IMR-90 (cell line): ENCODE measurements at regions not wholly inside any gene's neighbourhood (a gene's known extent, or its start where the extent isn't known, plus 50 kb on each side); places are given as distances from the start of the nearest gene placed in this dataset.

ENCODE experiments used
- ATAC-seq: fragments of 200-7000 bp; cut with Tn5 transposase; 2 replicates; pipeline ENCODE4 v1.9.1; 2020; ENCODE audit warnings: low read depth, mild to moderate bottlenecking, moderate library complexity
- BruUV-seq: library from RNA; stranded (reverse); fragments of 400-500 nt; replicated peaks from 2 replicates; lab custom pipeline; 2021; lab: Mats Ljungman, UMichigan
- CTCF ChIA-PET: fragments of 300-600 bp; formaldehyde crosslinking; extraction: SDS; loops from one replicate; lab custom pipeline; 2021; ENCODE audit warnings: antibody characterized with exemption; lab: Yijun Ruan, JAX
- POLR2A ChIA-PET: fragments of 300-600 bp; sonication (Branson Sonifier 250); formaldehyde crosslinking; loops from one replicate; lab custom pipeline; 2022; ENCODE audit warnings: antibody characterized with exemption; ENCODE audit not compliant: unreplicated experiment; lab: Charles Lee
- DNase-seq: peaks from one replicate; pipeline ENCODE4 v3.0.0; 2013
- H2AFZ ChIP-seq: replicated peaks from 2 replicates; pipeline ENCODE3; 2013; ENCODE audit warnings: low read length, mild to moderate bottlenecking; ENCODE audit not compliant: poor library complexity
- H2AK5ac ChIP-seq: 2 replicates; pipeline ENCODE4 v1.6.1; 2013; ENCODE audit warnings: low read depth, low read length, inconsistent platforms
- H2AK9ac ChIP-seq: replicated peaks from 2 replicates; pipeline ENCODE3; 2013; ENCODE audit warnings: mild to moderate bottlenecking, low read depth, low read length, moderate library complexity; ENCODE audit not compliant: poor library complexity
- H2BK120ac ChIP-seq: 2 replicates; pipeline ENCODE4 v1.6.1; 2013; ENCODE audit warnings: low read depth, low read length, inconsistent platforms
- H2BK15ac ChIP-seq: 3 replicates; pipeline ENCODE4 v1.6.1; 2013; ENCODE audit warnings: low read depth, low read length, inconsistent platforms
- H2BK20ac ChIP-seq: 2 replicates; pipeline ENCODE4 v1.6.1; 2013; ENCODE audit warnings: low read depth, mild to moderate bottlenecking, inconsistent platforms, low read length, moderate library complexity
- H2BK5ac ChIP-seq: 2 replicates; pipeline ENCODE4 v1.6.1; 2013; ENCODE audit warnings: mild to moderate bottlenecking, low read depth, low read length, inconsistent platforms; ENCODE audit not compliant: poor library complexity, severe bottlenecking
- H3K14ac ChIP-seq: replicated peaks from 2 replicates; pipeline ENCODE4 v1.6.1; 2013; ENCODE audit warnings: low read depth, low read length, inconsistent platforms
- H3K18ac ChIP-seq: 2 replicates; pipeline ENCODE4 v1.6.1; 2013; ENCODE audit warnings: low read depth, low read length, control low read depth
- H3K23ac ChIP-seq: 2 replicates; pipeline ENCODE4 v1.6.1; 2013; ENCODE audit warnings: low read depth, low read length, inconsistent platforms
- H3K27ac ChIP-seq: 2 replicates; pipeline ENCODE4 v1.5.1; 2013; ENCODE audit warnings: mild to moderate bottlenecking, control low read depth, low read length; ENCODE audit not compliant: insufficient read depth
- H3K27me3 ChIP-seq: 2 replicates; pipeline ENCODE4 v1.6.1; 2013; ENCODE audit warnings: low read length; ENCODE audit not compliant: control insufficient read depth, insufficient read depth
- H3K36me3 ChIP-seq: 2 replicates; pipeline ENCODE4 v1.6.1; 2013; ENCODE audit warnings: low read length, mixed read lengths; ENCODE audit not compliant: control insufficient read depth, insufficient read depth
- H3K4ac ChIP-seq: 2 replicates; pipeline ENCODE4 v1.6.1; 2013; ENCODE audit warnings: low read depth, low read length, inconsistent platforms
- H3K4me1 ChIP-seq: 2 replicates; pipeline ENCODE4 v1.6.1; 2013; ENCODE audit warnings: low read length, mixed read lengths; ENCODE audit not compliant: control insufficient read depth, insufficient read depth
- H3K4me2 ChIP-seq: 2 replicates; pipeline ENCODE4 v1.6.1; 2013; ENCODE audit warnings: low read depth, mild to moderate bottlenecking, control low read depth, low read length, moderate library complexity
- H3K4me3 ChIP-seq: 2 replicates; pipeline ENCODE4 v1.5.1; 2013; ENCODE audit warnings: low read depth, mild to moderate bottlenecking, control low read depth, low read length, moderate library complexity; ENCODE audit not compliant: insufficient read depth
- H3K56ac ChIP-seq: 2 replicates; pipeline ENCODE4 v1.6.1; 2013; ENCODE audit warnings: low read length, inconsistent platforms; ENCODE audit not compliant: insufficient read depth; ENCODE audit errors: extremely low read depth
- H3K79me1 ChIP-seq, 2 experiments: 2 replicates each; pipeline ENCODE4 v1.6.1; 2013; ENCODE audit warnings: low read length in 2 of 2, inconsistent platforms in 1 of 2, low read depth in 1 of 2
- H3K9ac ChIP-seq: 2 replicates; pipeline ENCODE4 v1.6.1; 2013; ENCODE audit warnings: low read depth, low read length, control low read depth
- H3K9me1 ChIP-seq: 2 replicates; pipeline ENCODE4 v1.6.1; 2013; ENCODE audit warnings: low read length, inconsistent platforms; ENCODE audit not compliant: insufficient read depth
- H3K9me3 ChIP-seq: 2 replicates; pipeline ENCODE4 v1.6.1; 2013; ENCODE audit warnings: low read length; ENCODE audit not compliant: control insufficient read depth, insufficient read depth
- H4K20me1 ChIP-seq: 2 replicates; pipeline ENCODE4 v1.6.1; 2013; ENCODE audit warnings: low read length, inconsistent platforms; ENCODE audit not compliant: insufficient read depth
- H4K5ac ChIP-seq: 2 replicates; pipeline ENCODE4 v1.6.1; 2013; ENCODE audit warnings: mild to moderate bottlenecking, low read depth, low read length, control low read depth
- H4K8ac ChIP-seq, 2 experiments: 2 replicates each; pipeline ENCODE4 v1.6.1; 2013; ENCODE audit warnings: low read depth in 2 of 2, low read length in 2 of 2, control low read depth in 1 of 2, inconsistent platforms in 1 of 2
- H4K91ac ChIP-seq: 2 replicates; pipeline ENCODE4 v1.6.1; 2013; ENCODE audit warnings: low read depth, low read length, inconsistent platforms; ENCODE audit not compliant: insufficient read depth
- CEBPB ChIP-seq: IDR thresholded peaks from 2 replicates; pipeline ENCODE4 v1.6.1; 2012; ENCODE audit warnings: low read depth, low read length, improper control_type of control experiment
- NFE2L2 ChIP-seq: fragments of 150-350 bp; IDR thresholded peaks from 2 replicates; pipeline ENCODE4 v1.6.1; 2016; ENCODE audit warnings: low read depth, mild to moderate bottlenecking, low read length
- RCOR1 ChIP-seq: IDR thresholded peaks from 2 replicates; pipeline ENCODE4 v1.6.1; 2012; ENCODE audit warnings: mild to moderate bottlenecking, low read length, improper control_type of control experiment; ENCODE audit not compliant: insufficient replicate concordance
- RFX5 ChIP-seq: IDR thresholded peaks from 2 replicates; pipeline ENCODE4 v1.8.0; 2012; ENCODE audit warnings: low read depth, mild to moderate bottlenecking, low read length, moderate library complexity
- WGBS, 2 experiments: methylation state at CpG; one replicate each; pipeline versions ENCODE4 v1.1.5 to v1.1.7; 2013; ENCODE audit warnings: missing lambda C conversion rate in 2 of 2; ENCODE audit not compliant: insufficient read length in 1 of 2; ENCODE audit errors: extremely low coverage in 2 of 2; 5-methylcytosine and 5-hydroxymethylcytosine counted together
- dilution Hi-C: fragments of 300-500 bp; cut with HindIII; formaldehyde crosslinking; loops from one replicate; pipeline ENCODE4 v1.14.3; 2018; ENCODE audit warnings: low sequenced_read_pairs; ENCODE audit not compliant: unreplicated experiment
- in situ Hi-C: fragments of 300-500 bp; cut with MboI; formaldehyde crosslinking; loops from 3 replicates; pipeline ENCODE4 v1.14.3; 2019; ENCODE audit warnings: low sequenced_read_pairs, inconsistent platforms, mixed read lengths
- intact Hi-C: fragments of 100-400 bp; cut with micrococcal nuclease; formaldehyde crosslinking; loops from 2 replicates; pipeline ENCODE4 v1.10.0; 2022
- TF ChIP-seq, protein P1 (sequence below): fragments of 150-350 bp; IDR thresholded peaks from 2 replicates; pipeline ENCODE4 v1.6.1; 2016; ENCODE audit warnings: low read depth, mild to moderate bottlenecking, low read length, moderate library complexity, borderline replicate concordance
- TF ChIP-seq, protein P2 (sequence below): conservative IDR thresholded peaks from 2 replicates; pipeline ENCODE4 v1.5.1; 2012; ENCODE audit warnings: mild to moderate bottlenecking, low read depth, low read length, improper control_type of control experiment

- Histone ChIP-seq H4K20me1 (no peaks in the 10 kb centered on the region), H2BK15ac (no peak overlapping the region), H4K5ac (no peak overlapping the region), H4K91ac (no peak overlapping the region), H3K9me3 (no peaks in the 10 kb centered on the region), H3K36me3 (no peaks in the 10 kb centered on the region), H3K4ac (no peak overlapping the region), H2BK20ac (no peak overlapping the region), H3K23ac (no peak overlapping the region), H2BK120ac (no peak overlapping the region), H3K18ac (no peak overlapping the region), H3K9ac (no peak overlapping the region), H3K27me3 (peaks cover 3% of the 10 kb centered on the region; the same call in 1 of the 2 replicates), H2AK5ac (no peak overlapping the region), H3K9me1 (no peaks in the 10 kb centered on the region), H2BK5ac (no peak overlapping the region), H2AFZ (no peak overlapping the region), H3K79me1 (no peaks in the 10 kb centered on the region), H3K4me3 (no peak overlapping the region), H2AK9ac (no peak overlapping the region), H3K4me2 (no peak overlapping the region), H3K14ac (no peak overlapping the region), H3K27ac (no peak overlapping the region), H4K8ac (no peak overlapping the region), H3K4me1 (no peaks in the 10 kb centered on the region), H3K56ac (no peak overlapping the region)
- intact Hi-C loops = no loop called here
- ChIA-PET POLR2A (no interaction called here), CTCF (no interaction called here)
- dilution Hi-C loops = no loop called here
- WGBS, 2 experiments = no CpG with 5 or more reads among the region's 1 CpG
- no TSS peak for BruUV-seq
- in situ Hi-C loops = no loop called here
- DNase-seq (no peak), ATAC-seq (no peak)
- TF ChIP-seq NFE2L2 = no peak
- TF ChIP-seq, protein P1, sequence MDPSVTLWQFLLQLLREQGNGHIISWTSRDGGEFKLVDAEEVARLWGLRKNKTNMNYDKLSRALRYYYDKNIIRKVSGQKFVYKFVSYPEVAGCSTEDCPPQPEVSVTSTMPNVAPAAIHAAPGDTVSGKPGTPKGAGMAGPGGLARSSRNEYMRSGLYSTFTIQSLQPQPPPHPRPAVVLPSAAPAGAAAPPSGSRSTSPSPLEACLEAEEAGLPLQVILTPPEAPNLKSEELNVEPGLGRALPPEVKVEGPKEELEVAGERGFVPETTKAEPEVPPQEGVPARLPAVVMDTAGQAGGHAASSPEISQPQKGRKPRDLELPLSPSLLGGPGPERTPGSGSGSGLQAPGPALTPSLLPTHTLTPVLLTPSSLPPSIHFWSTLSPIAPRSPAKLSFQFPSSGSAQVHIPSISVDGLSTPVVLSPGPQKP = no peak
- no peak for TF ChIP-seq RFX5
- TF ChIP-seq CEBPB = no peak
- TF ChIP-seq, protein P2, sequence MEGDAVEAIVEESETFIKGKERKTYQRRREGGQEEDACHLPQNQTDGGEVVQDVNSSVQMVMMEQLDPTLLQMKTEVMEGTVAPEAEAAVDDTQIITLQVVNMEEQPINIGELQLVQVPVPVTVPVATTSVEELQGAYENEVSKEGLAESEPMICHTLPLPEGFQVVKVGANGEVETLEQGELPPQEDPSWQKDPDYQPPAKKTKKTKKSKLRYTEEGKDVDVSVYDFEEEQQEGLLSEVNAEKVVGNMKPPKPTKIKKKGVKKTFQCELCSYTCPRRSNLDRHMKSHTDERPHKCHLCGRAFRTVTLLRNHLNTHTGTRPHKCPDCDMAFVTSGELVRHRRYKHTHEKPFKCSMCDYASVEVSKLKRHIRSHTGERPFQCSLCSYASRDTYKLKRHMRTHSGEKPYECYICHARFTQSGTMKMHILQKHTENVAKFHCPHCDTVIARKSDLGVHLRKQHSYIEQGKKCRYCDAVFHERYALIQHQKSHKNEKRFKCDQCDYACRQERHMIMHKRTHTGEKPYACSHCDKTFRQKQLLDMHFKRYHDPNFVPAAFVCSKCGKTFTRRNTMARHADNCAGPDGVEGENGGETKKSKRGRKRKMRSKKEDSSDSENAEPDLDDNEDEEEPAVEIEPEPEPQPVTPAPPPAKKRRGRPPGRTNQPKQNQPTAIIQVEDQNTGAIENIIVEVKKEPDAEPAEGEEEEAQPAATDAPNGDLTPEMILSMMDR = no peak
- TF ChIP-seq RCOR1 = no peak
Observed at GRCh38 chr2:6640621-6641015, 225.1 kb downstream of the CMPK2 start.
